GM23338 (cell line): ENCODE measurements at regions not wholly inside any gene's neighbourhood (a gene's known extent, or its start where the extent isn't known, plus 50 kb on each side); places are given as distances from the start of the nearest gene placed in this dataset.
"Not testable (repeated sequence)": the region's sequence is repeated elsewhere in the genome, so short reads cannot be mapped to it uniquely, and the experiment has no call there.

Experiments
- EZH2 ChIP-seq: fragments of 200-600 bp; sonication (generic); IDR thresholded peaks from one replicate; pipeline ENCODE4 v1.8.0; 2017; ENCODE audit warnings: antibody characterized with exemption, mild to moderate bottlenecking, low read depth; ENCODE audit not compliant: unreplicated experiment
- POLR2AphosphoS5 ChIP-seq: IDR thresholded peaks from 2 replicates; pipeline ENCODE4 v1.6.1; 2016; ENCODE audit warnings: antibody characterized with exemption, low read depth
- STAT1 ChIP-seq: IDR thresholded peaks from one replicate; pipeline ENCODE4 v1.6.1; 2016; ENCODE audit warnings: antibody characterized with exemption; ENCODE audit not compliant: unreplicated experiment
- TF ChIP-seq, protein P1 (sequence below), 2 experiments: fragments of 200-600 bp in 1 of 2; sonication (generic) in 1 of 2; conservative IDR thresholded peaks; 2 replicates each; pipeline versions ENCODE4 v1.5.1 to v1.6.1; 2016 to 2017; ENCODE audit warnings: antibody characterized with exemption in 2 of 2, low read depth in 2 of 2, mild to moderate bottlenecking in 2 of 2, moderate library complexity in 1 of 2
- TF ChIP-seq, protein P2 (sequence below): IDR thresholded peaks from one replicate; pipeline ENCODE4 v1.6.1; 2018; ENCODE audit warnings: antibody characterized with exemption; ENCODE audit not compliant: unreplicated experiment

DNA sequence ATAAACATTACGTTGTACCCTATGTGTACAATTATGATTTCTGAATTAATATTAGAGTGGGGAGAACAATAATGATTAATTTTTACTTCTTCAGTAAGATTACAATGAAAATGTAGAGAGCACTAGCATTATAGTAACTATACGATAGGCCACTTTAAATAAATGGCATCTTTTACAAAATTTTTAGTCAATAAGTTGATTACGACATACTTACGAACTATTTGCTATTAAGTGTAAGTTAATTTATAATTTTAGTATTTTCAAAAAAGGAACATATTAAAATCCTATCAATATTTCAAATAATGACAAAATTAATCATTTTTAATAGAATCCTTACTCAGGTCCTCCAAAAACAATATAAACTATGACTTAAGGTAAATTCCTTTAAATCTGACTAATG, 75.6 kb upstream of the NPIPB12 start:
- TF ChIP-seq EZH2, POLR2AphosphoS5, STAT1: not testable (repeated sequence)
- TF ChIP-seq, protein P1, sequence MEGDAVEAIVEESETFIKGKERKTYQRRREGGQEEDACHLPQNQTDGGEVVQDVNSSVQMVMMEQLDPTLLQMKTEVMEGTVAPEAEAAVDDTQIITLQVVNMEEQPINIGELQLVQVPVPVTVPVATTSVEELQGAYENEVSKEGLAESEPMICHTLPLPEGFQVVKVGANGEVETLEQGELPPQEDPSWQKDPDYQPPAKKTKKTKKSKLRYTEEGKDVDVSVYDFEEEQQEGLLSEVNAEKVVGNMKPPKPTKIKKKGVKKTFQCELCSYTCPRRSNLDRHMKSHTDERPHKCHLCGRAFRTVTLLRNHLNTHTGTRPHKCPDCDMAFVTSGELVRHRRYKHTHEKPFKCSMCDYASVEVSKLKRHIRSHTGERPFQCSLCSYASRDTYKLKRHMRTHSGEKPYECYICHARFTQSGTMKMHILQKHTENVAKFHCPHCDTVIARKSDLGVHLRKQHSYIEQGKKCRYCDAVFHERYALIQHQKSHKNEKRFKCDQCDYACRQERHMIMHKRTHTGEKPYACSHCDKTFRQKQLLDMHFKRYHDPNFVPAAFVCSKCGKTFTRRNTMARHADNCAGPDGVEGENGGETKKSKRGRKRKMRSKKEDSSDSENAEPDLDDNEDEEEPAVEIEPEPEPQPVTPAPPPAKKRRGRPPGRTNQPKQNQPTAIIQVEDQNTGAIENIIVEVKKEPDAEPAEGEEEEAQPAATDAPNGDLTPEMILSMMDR (conservative IDR thresholded peaks at IDR 0.05; ENCODE audit: low read depth in 2 of 2) = not testable (repeated sequence)
- TF ChIP-seq, protein P2, sequence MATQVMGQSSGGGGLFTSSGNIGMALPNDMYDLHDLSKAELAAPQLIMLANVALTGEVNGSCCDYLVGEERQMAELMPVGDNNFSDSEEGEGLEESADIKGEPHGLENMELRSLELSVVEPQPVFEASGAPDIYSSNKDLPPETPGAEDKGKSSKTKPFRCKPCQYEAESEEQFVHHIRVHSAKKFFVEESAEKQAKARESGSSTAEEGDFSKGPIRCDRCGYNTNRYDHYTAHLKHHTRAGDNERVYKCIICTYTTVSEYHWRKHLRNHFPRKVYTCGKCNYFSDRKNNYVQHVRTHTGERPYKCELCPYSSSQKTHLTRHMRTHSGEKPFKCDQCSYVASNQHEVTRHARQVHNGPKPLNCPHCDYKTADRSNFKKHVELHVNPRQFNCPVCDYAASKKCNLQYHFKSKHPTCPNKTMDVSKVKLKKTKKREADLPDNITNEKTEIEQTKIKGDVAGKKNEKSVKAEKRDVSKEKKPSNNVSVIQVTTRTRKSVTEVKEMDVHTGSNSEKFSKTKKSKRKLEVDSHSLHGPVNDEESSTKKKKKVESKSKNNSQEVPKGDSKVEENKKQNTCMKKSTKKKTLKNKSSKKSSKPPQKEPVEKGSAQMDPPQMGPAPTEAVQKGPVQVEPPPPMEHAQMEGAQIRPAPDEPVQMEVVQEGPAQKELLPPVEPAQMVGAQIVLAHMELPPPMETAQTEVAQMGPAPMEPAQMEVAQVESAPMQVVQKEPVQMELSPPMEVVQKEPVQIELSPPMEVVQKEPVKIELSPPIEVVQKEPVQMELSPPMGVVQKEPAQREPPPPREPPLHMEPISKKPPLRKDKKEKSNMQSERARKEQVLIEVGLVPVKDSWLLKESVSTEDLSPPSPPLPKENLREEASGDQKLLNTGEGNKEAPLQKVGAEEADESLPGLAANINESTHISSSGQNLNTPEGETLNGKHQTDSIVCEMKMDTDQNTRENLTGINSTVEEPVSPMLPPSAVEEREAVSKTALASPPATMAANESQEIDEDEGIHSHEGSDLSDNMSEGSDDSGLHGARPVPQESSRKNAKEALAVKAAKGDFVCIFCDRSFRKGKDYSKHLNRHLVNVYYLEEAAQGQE = not testable (repeated sequence)
